ENCODE measurements at regions not wholly inside any gene's neighbourhood (a gene's known extent, or its start where the extent isn't known, plus 50 kb on each side); places are given as distances from the start of the nearest gene placed in this dataset.

DNA sequence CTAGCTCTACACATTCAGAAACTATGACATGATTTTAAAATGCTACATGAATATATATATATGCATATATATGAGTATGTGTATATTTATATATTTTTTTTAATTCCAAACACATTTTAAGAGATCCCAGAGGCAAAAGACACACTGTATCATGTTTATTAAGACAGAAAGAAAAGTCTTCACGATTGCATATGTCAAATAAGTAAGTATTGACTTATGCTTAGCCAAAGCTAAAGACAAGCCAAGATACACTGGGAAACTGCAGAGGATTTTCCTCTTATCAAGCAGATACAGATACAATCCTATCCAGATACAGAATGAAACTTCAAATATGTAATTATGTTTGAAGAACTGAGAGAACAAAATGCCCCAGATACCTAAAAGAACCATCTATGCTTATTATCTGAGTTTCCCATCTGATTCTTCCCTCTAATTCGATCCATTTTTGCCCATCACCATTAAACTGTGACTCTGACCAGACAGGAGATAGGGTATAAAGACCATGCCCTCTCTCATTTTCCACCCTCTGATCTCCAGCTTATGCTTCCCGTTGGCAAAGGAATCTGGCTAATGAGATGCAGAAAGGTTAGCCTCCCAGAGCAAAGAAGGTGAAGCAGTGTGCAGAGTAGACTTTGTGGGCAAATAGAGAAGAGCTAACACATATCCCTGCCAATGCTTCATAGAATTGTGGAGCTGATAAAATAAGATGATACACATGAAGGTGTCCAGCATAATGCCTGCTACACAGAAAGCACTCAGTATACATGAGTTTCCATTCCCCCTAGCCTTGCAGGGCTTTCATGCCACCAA lies 131.0 kb upstream of the TARS1 start:
- Mint-ChIP-seq H3K4me1 (no peaks in the 10 kb centered on the region), H3K4me3 (no peak overlapping the region), H3K27me3 (ENCODE audit: insufficient read depth, low read depth, poor library complexity) (peaks cover 1% of the 10 kb centered on the region), H3K27ac (no peak overlapping the region), H3K9me3 (no peaks in the 10 kb centered on the region), H3K36me3 (ENCODE audit: low read depth) (no peaks in the 10 kb centered on the region)
- Histone ChIP-seq H3K9me2 (ENCODE audit: insufficient read depth) (peaks cover 9% of the 10 kb centered on the region; the same call in 1 of the 2 replicates), H3K79me2 (replicated peaks; ENCODE audit: insufficient read depth) (no peaks in the 10 kb centered on the region), H2AFZ (no peak overlapping the region), H3K4me3 (no peak overlapping the region), H3K36me3 (ENCODE audit: insufficient read depth) (no peaks in the 10 kb centered on the region), H3K4me2 (no peak overlapping the region), H3K4me1 (ENCODE audit: insufficient read depth) (no peaks in the 10 kb centered on the region), H3K27me3 (ENCODE audit: insufficient read depth) (no peaks in the 10 kb centered on the region), H4K20me1 (replicated peaks; ENCODE audit: insufficient read depth) (no peaks in the 10 kb centered on the region), H3K27ac (ENCODE audit: low read depth) (no peak overlapping the region), H3F3A (replicated peaks; ENCODE audit: low read depth) (no peaks in the 10 kb centered on the region)
- no peak for ATAC-seq
- no peak for DNase-seq (ENCODE audit: low spot score)
- TF ChIP-seq STAT1 (IDR thresholded peaks at IDR 0.05; ENCODE audit: unreplicated experiment) (no peak), ZNF114 (CRISPR knock-in tag; IDR thresholded peaks at IDR 0.05) (no peak), NANOG (IDR thresholded peaks at IDR 0.05; ENCODE audit: borderline replicate concordance) (no peak), ZNF331 (CRISPR knock-in tag; IDR thresholded peaks at IDR 0.05; ENCODE audit: low read depth) (no peak), EZH2 (IDR thresholded peaks at IDR 0.05; ENCODE audit: low read depth, unreplicated experiment) (no peak), POLR2AphosphoS5 (IDR thresholded peaks at IDR 0.05; ENCODE audit: low read depth) (no peak), EZH2phosphoT487 (IDR thresholded peaks at IDR 0.05; ENCODE audit: unreplicated experiment) (no peak), JUNB (IDR thresholded peaks at IDR 0.05; ENCODE audit: unreplicated experiment) (no peak)
- TF ChIP-seq, protein P1, sequence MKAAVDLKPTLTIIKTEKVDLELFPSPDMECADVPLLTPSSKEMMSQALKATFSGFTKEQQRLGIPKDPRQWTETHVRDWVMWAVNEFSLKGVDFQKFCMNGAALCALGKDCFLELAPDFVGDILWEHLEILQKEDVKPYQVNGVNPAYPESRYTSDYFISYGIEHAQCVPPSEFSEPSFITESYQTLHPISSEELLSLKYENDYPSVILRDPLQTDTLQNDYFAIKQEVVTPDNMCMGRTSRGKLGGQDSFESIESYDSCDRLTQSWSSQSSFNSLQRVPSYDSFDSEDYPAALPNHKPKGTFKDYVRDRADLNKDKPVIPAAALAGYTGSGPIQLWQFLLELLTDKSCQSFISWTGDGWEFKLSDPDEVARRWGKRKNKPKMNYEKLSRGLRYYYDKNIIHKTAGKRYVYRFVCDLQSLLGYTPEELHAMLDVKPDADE (IDR thresholded peaks at IDR 0.05) = no peak
- TF ChIP-seq, protein P2, sequence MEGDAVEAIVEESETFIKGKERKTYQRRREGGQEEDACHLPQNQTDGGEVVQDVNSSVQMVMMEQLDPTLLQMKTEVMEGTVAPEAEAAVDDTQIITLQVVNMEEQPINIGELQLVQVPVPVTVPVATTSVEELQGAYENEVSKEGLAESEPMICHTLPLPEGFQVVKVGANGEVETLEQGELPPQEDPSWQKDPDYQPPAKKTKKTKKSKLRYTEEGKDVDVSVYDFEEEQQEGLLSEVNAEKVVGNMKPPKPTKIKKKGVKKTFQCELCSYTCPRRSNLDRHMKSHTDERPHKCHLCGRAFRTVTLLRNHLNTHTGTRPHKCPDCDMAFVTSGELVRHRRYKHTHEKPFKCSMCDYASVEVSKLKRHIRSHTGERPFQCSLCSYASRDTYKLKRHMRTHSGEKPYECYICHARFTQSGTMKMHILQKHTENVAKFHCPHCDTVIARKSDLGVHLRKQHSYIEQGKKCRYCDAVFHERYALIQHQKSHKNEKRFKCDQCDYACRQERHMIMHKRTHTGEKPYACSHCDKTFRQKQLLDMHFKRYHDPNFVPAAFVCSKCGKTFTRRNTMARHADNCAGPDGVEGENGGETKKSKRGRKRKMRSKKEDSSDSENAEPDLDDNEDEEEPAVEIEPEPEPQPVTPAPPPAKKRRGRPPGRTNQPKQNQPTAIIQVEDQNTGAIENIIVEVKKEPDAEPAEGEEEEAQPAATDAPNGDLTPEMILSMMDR (conservative IDR thresholded peaks at IDR 0.05; ENCODE audit: low read depth in 2 of 2) = no peak
- TF ChIP-seq, protein P3, sequence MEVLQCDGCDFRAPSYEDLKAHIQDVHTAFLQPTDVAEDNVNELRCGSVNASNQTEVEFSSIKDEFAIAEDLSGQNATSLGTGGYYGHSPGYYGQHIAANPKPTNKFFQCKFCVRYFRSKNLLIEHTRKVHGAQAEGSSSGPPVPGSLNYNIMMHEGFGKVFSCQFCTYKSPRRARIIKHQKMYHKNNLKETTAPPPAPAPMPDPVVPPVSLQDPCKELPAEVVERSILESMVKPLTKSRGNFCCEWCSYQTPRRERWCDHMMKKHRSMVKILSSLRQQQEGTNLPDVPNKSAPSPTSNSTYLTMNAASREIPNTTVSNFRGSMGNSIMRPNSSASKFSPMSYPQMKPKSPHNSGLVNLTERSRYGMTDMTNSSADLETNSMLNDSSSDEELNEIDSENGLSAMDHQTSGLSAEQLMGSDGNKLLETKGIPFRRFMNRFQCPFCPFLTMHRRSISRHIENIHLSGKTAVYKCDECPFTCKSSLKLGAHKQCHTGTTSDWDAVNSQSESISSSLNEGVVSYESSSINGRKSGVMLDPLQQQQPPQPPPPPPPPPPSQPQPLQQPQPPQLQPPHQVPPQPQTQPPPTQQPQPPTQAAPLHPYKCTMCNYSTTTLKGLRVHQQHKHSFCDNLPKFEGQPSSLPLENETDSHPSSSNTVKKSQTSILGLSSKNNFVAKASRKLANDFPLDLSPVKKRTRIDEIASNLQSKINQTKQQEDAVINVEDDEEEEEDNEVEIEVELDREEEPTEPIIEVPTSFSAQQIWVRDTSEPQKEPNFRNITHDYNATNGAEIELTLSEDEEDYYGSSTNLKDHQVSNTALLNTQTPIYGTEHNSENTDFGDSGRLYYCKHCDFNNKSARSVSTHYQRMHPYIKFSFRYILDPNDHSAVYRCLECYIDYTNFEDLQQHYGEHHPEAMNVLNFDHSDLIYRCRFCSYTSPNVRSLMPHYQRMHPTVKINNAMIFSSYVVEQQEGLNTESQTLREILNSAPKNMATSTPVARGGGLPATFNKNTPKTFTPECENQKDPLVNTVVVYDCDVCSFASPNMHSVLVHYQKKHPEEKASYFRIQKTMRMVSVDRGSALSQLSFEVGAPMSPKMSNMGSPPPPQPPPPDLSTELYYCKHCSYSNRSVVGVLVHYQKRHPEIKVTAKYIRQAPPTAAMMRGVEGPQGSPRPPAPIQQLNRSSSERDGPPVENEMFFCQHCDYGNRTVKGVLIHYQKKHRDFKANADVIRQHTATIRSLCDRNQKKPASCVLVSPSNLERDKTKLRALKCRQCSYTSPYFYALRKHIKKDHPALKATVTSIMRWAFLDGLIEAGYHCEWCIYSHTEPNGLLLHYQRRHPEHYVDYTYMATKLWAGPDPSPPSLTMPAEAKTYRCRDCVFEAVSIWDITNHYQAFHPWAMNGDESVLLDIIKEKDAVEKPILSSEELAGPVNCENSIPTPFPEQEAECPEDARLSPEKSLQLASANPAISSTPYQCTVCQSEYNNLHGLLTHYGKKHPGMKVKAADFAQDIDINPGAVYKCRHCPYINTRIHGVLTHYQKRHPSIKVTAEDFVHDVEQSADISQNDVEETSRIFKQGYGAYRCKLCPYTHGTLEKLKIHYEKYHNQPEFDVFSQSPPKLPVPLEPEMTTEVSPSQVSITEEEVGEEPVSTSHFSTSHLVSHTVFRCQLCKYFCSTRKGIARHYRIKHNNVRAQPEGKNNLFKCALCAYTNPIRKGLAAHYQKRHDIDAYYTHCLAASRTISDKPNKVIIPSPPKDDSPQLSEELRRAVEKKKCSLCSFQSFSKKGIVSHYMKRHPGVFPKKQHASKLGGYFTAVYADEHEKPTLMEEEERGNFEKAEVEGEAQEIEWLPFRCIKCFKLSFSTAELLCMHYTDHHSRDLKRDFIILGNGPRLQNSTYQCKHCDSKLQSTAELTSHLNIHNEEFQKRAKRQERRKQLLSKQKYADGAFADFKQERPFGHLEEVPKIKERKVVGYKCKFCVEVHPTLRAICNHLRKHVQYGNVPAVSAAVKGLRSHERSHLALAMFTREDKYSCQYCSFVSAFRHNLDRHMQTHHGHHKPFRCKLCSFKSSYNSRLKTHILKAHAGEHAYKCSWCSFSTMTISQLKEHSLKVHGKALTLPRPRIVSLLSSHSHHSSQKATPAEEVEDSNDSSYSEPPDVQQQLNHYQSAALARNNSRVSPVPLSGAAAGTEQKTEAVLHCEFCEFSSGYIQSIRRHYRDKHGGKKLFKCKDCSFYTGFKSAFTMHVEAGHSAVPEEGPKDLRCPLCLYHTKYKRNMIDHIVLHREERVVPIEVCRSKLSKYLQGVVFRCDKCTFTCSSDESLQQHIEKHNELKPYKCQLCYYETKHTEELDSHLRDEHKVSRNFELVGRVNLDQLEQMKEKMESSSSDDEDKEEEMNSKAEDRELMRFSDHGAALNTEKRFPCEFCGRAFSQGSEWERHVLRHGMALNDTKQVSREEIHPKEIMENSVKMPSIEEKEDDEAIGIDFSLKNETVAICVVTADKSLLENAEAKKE (CRISPR knock-in tag; IDR thresholded peaks at IDR 0.05) = no peak

Data from GM23338 (cell line).